Lower leg skin (tissue), 4 donors: ENCODE measurements at regions not wholly inside any gene's neighbourhood (a gene's known extent, or its start where the extent isn't known, plus 50 kb on each side); places are given as distances from the start of the nearest gene placed in this dataset.

ENCODE experiments used
- DNase-seq, 2 donors: peaks; one replicate each; pipeline ENCODE4 v3.0.0-alpha.2; 2019; ENCODE audit warnings: low spot score in 2 of 2
- H3K4me3 ChIP-seq: fragments of 200-600 bp; sonication (generic); 2 replicates; pipeline ENCODE4 v1.5.1; 2017; ENCODE audit warnings: mild to moderate bottlenecking, low read depth; ENCODE audit not compliant: poor library complexity, severe bottlenecking
- CTCF ChIP-seq, 3 donors: fragments of 450-650 bp; IDR thresholded peaks; one replicate each; pipeline ENCODE4 v1.5.1; 2016; ENCODE audit warnings: antibody characterized with exemption in 3 of 3, mild to moderate bottlenecking in 3 of 3, moderate library complexity in 2 of 3
- POLR2A ChIP-seq, 2 donors: fragments of 450-650 bp; IDR thresholded peaks; one replicate each; pipeline ENCODE4 v1.6.1; 2016 to 2017; ENCODE audit warnings: antibody characterized with exemption in 2 of 2, mild to moderate bottlenecking in 1 of 2, moderate library complexity in 1 of 2
- WGBS, 2 donors: methylation state at CpG; one replicate each; pipeline ENCODE4 v1.1.5; 2018; 5-methylcytosine and 5-hydroxymethylcytosine counted together
- intact Hi-C: fragments of 100-400 bp; cut with DNase I; formaldehyde crosslinking; loops from one replicate; pipeline ENCODE4 v1.15.0; 2023; ENCODE audit warnings: low total_unique reads

- H3K4me3 ChIP-seq, result no peak overlapping the region
- DNase-seq, result no peak
- intact Hi-C loops, result no loop called here
- WGBS, 2 donors, result 68 to 72% methylated on average over 2 of the region's 2 CpGs
- TF ChIP-seq POLR2A (IDR thresholded peaks at IDR 0.05), result no peak
- no peak for TF ChIP-seq CTCF (IDR thresholded peaks at IDR 0.05)
Measured at GRCh38 chr13:44307844-44308243, 65.8 kb upstream of the SERP2 start.

- no peak for TF ChIP-seq CTCF (IDR thresholded peaks at IDR 0.05)
- TF ChIP-seq POLR2A (IDR thresholded peaks at IDR 0.05), result no peak
- 81 to 91% methylated on average over 3 of the region's 3 CpGs for WGBS, 2 donors
- H3K4me3 ChIP-seq, result no peak overlapping the region
- no peak for DNase-seq
- intact Hi-C loops, result no loop called here
Measured at GRCh38 chr13:44308352-44308751, 65.3 kb upstream of the SERP2 start.

GRCh38 chr13:44309794-44310757 lies 63.5 kb upstream of the SERP2 start:
- peak in 1 of 2 donors; percentile 61 for DNase-seq
- no peak overlapping the region for H3K4me3 ChIP-seq
- 52% methylated on average over 15 of the region's 15 CpGs for WGBS, 2 donors
- intact Hi-C loops, result no loop called here
- TF ChIP-seq POLR2A (IDR thresholded peaks at IDR 0.05) (no peak), CTCF (IDR thresholded peaks at IDR 0.05) (no peak)

- DNase-seq, result peak in 1 of 2 donors; percentile 63
- no peak for TF ChIP-seq POLR2A (IDR thresholded peaks at IDR 0.05)
- no peak for TF ChIP-seq CTCF (IDR thresholded peaks at IDR 0.05)
- WGBS, 2 donors, result 57 to 59% methylated on average over 8 of the region's 8 CpGs
- intact Hi-C loops, result no loop called here
- H3K4me3 ChIP-seq, result no peak overlapping the region
Measured at GRCh38 chr13:44311011-44311780, 62.4 kb upstream of the SERP2 start.

- no peak for TF ChIP-seq CTCF (IDR thresholded peaks at IDR 0.05)
- DNase-seq, result no peak
- intact Hi-C loops, result no loop called here
- H3K4me3 ChIP-seq, result no peak overlapping the region
- WGBS, 2 donors, result 92 to 100% methylated on average over 3 of the region's 3 CpGs
Measured at GRCh38 chr13:44312131-44312530, 61.5 kb upstream of the SERP2 start.
